Skeletal muscle cell (primary cell): ENCODE measurements at regions not wholly inside any gene's neighbourhood (a gene's known extent, or its start where the extent isn't known, plus 50 kb on each side); places are given as distances from the start of the nearest gene placed in this dataset.

Source experiments
- DNase-seq: peaks from one replicate; pipeline ENCODE4 v3.0.0-alpha.2; 2010; ENCODE audit warnings: low read depth
- H3K4me3 ChIP-seq: 2 replicates; pipeline ENCODE4 v1.5.1; 2011; ENCODE audit warnings: low read depth, mild to moderate bottlenecking, control low read depth, low read length, moderate library complexity

DNA sequence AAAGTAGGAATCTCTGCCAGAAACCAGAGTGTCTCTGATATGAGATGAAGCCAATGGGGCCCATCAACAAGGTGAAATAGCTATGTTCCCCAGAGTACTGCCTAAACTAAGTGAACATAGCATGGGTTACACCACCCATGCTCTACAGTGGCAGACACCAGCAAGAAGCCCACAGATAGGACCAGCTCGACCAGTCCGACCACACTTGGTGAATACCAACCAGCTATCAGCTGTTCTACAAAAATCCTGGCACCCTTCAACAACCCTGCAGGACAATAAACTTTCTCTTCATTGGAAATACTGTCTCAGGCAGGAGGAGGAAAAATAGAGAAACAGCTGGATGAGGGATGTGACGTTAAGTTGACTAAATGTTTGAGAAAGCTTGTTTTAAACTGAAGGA, 311.4 kb downstream of the EPM2A start:
- DNase-seq, result no peak
- H3K4me3 ChIP-seq, result no peak overlapping the region

GRCh38 chr6:145427232-145427631, 308.1 kb downstream of the EPM2A start:
- H3K4me3 ChIP-seq, result no peak overlapping the region
- no peak for DNase-seq

- no peak for DNase-seq
- H3K4me3 ChIP-seq, result no peak overlapping the region
These were observed 306.6 kb downstream of the EPM2A start for GRCh38 chr6:145428706-145429105.

DNA sequence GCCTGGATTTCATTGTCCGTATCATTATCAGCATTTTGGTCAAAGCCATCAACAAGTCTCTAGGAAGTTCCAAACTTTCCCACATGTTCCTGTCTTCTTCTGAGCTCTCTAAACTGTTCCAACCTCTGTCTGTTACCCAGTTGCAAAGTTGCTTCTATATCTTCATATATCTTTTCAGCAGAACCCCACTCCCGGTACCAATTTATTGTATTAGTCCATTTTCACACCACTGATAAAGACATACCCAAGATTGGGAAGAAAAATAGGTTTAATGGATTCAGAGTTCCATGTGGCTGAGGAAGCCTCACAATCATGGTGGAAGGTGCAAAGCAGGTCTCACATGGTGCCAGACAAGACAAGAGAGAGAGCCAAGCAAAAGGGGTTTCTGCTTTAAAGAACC, 293.2 kb downstream of the EPM2A start:
- no peak overlapping the region for H3K4me3 ChIP-seq
- DNase-seq, result no peak

DNA sequence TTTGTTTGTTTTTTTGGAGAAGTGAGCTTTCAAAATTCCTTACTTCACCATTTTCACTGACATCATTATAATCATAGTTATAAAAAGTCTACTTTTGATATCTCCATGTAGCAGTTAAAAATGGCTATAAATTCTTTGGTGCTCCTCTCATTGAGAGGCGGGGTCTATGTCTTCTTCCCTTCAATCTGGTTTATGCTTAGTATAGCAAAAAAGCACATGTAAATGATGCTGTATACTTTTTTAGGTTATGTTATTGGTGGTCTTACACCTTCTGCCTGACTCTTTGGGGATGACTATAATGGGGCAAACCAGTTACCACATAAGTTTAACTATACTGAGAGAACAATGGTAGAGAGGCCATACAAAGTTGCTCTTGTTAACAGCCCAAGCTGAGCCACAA, 289.6 kb downstream of the EPM2A start:
- no peak for DNase-seq
- no peak overlapping the region for H3K4me3 ChIP-seq

GRCh38 chr6:145451029-145451428, 284.3 kb downstream of the EPM2A start:
- DNase-seq, result no peak
- H3K4me3 ChIP-seq, result no peak overlapping the region

DNA sequence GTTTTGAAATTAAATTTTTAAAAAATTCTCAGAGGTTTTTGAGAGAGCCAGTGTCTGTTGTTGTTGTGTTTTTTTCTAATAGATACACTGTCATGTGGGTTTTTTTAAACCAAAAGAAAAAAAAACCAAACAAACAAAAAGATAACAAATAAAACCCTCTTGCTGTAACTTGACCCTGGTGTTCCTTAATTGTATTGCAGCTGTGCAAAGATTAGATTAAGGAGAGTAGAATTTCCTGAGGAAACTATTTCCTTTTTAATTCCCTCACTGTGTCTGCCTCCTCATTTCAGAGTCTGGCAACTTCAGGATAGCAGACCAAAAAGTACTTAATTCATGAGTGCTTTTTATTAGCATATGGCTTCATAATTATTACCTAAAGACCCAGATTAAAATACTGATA, 281.9 kb downstream of the EPM2A start:
- DNase-seq, result no peak
- no peak overlapping the region for H3K4me3 ChIP-seq

GRCh38 chr6:145454006-145454405, 281.3 kb downstream of the EPM2A start:
- H3K4me3 ChIP-seq, result no peak overlapping the region
- no peak for DNase-seq

- no peak overlapping the region for H3K4me3 ChIP-seq
- DNase-seq, result no peak
These were observed 277.8 kb downstream of the EPM2A start for GRCh38 chr6:145457556-145457955.

DNA sequence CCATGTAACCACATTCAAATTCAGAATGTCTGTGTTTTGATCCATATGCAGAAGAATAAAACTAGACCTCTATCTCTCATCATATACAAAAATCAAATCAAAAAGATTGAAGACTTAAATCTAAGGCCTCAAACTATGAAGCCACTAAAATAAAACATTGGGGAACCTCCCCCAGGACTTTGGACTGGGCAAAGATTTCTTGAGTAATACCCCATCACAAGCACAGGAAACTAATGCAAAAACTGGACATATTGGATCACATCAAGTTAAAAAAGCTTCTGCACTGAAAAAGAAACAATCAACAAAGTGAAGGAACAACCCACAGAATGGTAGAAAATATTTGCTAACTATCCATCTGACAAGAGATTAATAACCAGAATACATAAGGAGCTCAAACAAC, 266.8 kb downstream of the EPM2A start:
- no peak overlapping the region for H3K4me3 ChIP-seq
- no peak for DNase-seq

DNA sequence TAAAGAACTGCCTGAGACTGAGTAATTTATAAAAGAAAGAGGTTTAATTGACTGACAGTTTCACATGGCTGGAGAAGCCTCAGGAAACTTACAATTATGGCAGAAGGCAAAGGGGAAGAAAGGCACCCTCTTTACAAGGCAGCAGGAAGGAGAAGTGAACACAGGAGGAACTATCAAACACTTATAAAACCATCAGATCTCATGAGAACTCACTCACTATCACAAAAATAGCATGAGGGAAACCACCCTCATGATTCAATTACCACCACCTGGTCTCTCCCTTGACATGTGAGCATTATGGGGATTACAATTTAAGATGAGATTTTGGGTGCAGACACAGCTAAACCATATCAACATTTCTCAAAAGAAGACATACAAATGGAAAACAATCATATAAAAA, 266.3 kb downstream of the EPM2A start:
- H3K4me3 ChIP-seq, result no peak overlapping the region

DNA sequence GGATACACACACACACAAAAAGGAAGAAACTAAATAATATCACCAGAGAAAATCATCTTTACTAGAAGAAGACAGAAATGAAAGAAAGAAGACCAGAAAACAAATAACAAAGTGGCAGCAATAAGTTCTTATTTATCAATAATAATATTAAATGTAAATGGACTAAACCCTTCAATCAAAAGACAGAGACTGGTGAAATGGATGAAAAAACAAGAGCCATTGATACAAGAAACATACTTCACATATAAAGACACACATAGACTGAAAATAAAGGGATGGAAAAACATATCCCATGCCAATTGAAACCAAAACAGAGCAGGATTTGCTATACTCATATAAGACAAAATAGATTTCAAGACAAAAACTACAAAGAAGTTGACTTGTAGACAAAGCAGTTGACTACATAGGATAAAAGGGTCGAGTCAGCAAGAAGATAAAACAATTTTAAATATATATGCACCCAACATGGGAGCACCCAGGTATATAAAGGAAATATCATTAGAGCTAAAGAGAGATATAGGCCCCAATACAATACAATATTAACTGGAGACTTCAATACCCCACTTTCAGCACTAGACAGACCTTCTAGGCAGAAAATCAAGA, 259.4 kb downstream of the EPM2A start:
- H3K4me3 ChIP-seq, result no peak overlapping the region
- DNase-seq, result no peak

More for the DNA sequence above, 266.3 kb downstream of the EPM2A start:
- no peak for DNase-seq

DNA sequence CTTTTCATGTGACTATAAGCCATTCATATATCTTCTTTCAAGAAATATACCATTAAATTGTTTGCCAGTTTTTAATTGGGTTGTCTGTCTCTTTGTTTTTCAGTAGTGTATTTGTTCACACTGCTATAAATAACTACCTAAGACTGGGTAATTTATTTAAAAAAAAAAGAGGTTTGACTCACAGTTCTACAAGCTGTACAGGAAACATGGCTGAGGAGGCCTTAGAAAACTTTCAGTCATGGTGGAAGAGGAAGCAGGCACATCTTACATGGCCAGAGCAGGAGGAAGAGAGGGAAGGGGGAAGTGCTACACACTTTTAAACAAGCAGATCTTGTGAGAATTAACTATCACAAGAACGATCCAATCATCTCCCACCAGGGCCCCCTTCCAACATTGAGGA, 255.3 kb downstream of the EPM2A start:
- DNase-seq, result no peak
- no peak overlapping the region for H3K4me3 ChIP-seq

DNA sequence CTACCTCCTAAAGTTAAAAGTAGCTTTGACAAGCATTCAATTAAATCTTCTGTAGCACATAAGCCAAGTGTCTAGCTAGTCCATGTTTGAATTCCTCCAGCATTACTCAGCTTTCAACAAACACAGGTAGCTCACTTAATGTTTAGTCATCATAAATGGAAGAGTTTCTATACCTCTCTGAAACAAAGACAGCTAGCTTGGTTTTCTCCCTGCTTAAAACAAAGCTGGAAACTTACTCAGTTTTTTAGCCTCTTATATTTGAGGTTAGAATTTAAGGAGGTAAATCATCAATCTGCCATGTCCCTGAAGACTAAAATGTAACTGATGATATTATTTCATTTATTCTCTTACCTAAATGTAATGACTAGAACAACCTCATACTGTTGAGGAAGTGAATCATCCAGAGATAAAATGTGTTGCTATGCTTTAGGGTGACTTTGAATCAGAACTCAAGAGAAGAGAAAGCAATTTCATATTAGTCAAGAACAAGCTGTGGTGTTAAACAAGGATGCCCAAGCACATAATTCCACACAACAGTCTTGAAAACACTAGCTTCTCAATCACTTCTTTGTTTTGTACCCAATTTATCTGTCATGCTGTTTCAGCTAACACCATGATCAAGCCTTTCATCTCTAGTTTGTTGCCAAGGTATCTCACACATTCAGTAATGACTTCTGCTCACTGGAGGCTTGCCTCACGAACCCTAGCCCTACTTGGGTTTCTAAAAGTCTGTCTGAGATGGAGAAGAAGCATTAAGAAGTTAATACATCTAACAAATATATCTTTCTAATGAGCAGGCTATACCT, 251.9 kb downstream of the EPM2A start:
- no peak for DNase-seq
- no peak overlapping the region for H3K4me3 ChIP-seq

DNA sequence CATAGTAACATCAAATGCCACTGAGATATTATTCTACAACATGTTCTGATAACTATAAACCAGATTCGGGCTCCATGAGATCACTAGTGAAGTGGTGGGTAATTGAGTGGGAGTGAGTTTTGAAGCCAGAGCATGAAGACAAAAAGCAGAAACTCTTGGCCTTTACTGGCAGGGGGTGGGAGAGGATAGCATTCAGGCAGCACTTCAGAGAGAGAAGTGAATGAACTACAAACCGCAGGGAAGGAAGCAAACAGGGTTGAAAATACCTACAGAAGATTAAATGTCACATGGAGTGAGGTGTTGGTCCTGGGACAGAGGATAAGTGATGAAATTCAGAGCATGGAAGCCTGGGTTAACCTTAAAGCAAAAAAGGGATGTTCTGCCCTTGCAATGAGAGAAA, 250.0 kb downstream of the EPM2A start:
- no peak for DNase-seq

DNA sequence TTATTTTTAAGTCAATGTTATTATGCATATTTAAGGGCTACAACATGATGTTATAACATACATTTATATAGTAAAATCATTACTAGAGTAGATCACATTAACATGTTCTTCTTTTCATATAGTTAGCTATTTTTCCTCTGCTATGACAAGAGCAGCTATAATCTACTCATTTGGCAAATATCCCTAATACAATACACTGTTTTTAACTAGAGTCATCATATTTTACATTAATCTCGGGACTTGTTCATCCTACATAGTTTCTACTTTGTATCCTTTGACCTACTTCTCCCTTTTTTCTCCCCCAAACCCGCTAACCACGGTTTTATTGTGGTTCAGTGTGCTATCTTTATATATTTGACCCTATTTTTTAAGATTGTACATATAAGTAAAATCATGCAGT, 249.0 kb downstream of the EPM2A start:
- no peak overlapping the region for H3K4me3 ChIP-seq
- no peak for DNase-seq

More for the DNA sequence above, 250.0 kb downstream of the EPM2A start:
- H3K4me3 ChIP-seq, result no peak overlapping the region

DNA sequence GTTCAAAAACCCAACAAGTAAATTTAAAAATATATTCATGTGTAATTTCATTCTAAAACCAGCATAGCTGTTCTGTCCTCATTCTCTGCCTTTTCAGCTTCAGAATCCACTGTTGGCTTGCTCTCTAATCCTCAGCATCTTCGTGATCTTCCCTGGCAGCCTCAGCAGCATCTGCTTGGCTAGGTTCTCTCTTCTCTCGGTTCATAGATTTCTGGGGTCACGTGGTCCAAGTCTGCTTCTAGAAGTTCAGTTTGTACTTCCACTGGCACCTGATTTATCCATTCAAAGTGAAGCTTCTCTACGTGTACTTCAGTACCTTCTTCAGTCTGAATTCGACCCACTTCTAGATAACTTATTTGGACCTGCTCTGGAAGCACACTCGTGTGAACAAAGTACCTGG, 245.7 kb downstream of the EPM2A start:
- no peak overlapping the region for H3K4me3 ChIP-seq
- DNase-seq, result no peak

- DNase-seq, result no peak
- H3K4me3 ChIP-seq, result no peak overlapping the region
These were observed 245.3 kb downstream of the EPM2A start for GRCh38 chr6:145490068-145490467.

- DNase-seq, result no peak
- no peak overlapping the region for H3K4me3 ChIP-seq
These were observed 244.2 kb downstream of the EPM2A start for GRCh38 chr6:145491126-145491525.

- H3K4me3 ChIP-seq, result no peak overlapping the region
- DNase-seq, result no peak
These were observed 238.3 kb downstream of the EPM2A start for GRCh38 chr6:145497006-145497405.

GRCh38 chr6:145498425-145498824, 236.9 kb downstream of the EPM2A start:
- H3K4me3 ChIP-seq, result no peak overlapping the region
- no peak for DNase-seq
